ENCODE measurements at regions not wholly inside any gene's neighbourhood (a gene's known extent, or its start where the extent isn't known, plus 50 kb on each side); places are given as distances from the start of the nearest gene placed in this dataset.
A peak's percentile ranks its signal among the peaks of the same experiment; 100 is the strongest.

DNA sequence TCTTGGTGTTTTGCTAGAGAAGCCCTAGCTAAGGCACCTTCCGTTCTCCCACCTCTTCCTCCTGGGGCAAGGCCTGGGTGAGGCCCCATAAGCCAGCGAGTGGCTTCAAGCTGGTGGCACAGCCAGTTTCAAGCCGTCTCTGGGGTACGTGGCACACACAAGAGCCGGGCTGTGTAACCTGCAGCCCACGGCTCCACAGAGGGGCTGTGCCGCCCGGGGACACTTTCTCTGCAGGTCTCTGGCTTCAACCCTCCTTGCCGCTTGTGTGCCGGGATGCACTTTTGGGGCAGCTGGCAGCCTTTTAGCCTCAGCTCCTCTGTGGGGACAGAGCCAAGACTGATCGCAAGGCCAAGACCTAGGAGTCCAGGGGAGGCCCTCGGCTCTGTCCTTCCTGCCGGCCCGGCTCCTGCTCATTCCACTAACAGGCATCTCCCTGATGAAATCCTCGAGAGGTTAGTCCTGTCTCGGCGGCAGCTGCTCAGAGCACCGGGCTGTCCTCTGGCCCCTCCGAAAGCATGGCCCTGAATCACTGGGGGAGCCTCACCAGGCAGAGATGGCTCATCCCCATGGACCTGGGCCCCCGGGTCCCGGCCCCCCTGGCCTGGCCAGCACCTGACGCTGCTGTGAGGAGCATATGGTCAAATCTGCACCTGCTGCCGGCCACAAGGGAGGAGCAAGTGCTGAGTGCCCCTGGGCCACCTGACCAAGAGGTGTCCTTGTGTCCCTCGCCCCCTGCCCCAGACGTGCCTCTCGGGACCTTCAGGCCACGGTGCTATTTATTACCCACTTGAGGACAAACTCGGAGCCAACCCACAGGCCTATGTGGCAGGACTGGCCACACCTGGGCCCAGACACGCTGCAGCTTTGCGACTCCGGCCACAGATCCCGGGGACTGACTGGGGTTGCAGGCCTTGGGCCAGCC, 98.5 kb downstream of the METRNL start:
- DNase-seq (ENCODE audit: low spot score) = peak; percentile 88

- peak; percentile 87 for DNase-seq (ENCODE audit: low spot score)
These were observed 99.3 kb downstream of the METRNL start for GRCh38 chr17:83178533-83179304.

- no peak for DNase-seq (ENCODE audit: low spot score)
These were observed 100.0 kb downstream of the METRNL start for GRCh38 chr17:83179374-83179773.

- no peak for DNase-seq (ENCODE audit: low spot score)
These were observed 100.4 kb downstream of the METRNL start for GRCh38 chr17:83179811-83180210.

- no peak for DNase-seq (ENCODE audit: low spot score)
These were observed 101.0 kb downstream of the METRNL start for GRCh38 chr17:83180264-83180995.

- no peak for DNase-seq (ENCODE audit: low spot score)
These were observed 101.6 kb downstream of the METRNL start for GRCh38 chr17:83180996-83181481.

DNA sequence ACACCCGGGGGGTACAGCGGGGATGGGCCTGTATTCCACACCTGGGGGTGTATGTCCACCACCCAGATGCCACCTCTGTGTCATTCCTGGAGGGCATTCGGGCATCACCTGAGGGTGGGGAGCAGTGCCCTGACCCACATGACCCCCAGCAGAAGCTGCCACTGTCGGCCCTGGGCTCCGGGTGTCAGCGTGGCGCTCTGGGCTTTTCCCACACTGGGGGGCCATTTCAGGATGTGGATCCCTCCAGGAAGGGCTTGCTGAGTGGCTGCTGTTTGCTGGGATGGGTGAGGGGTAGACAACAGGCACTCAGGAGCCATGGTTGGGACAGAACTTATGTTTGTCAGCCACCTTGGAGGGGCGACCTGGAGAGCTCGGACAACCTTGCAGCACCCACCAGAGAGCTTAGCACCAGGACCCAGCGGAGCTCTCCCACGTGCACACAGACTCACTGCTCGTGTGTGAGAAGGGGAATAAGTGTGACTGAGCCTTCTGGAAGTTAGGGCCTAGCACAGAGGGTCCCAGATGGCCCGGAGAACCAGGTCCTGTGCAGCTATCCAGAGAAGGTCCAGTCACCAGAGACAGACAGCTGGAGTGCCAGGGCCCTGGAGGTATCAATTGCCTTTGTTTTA, 102.7 kb downstream of the METRNL start:
- peak; percentile 85 for DNase-seq (ENCODE audit: low spot score)

GRCh38 chr17:83182620-83183101, 103.3 kb downstream of the METRNL start:
- peak; percentile 88 for DNase-seq (ENCODE audit: low spot score)

DNA sequence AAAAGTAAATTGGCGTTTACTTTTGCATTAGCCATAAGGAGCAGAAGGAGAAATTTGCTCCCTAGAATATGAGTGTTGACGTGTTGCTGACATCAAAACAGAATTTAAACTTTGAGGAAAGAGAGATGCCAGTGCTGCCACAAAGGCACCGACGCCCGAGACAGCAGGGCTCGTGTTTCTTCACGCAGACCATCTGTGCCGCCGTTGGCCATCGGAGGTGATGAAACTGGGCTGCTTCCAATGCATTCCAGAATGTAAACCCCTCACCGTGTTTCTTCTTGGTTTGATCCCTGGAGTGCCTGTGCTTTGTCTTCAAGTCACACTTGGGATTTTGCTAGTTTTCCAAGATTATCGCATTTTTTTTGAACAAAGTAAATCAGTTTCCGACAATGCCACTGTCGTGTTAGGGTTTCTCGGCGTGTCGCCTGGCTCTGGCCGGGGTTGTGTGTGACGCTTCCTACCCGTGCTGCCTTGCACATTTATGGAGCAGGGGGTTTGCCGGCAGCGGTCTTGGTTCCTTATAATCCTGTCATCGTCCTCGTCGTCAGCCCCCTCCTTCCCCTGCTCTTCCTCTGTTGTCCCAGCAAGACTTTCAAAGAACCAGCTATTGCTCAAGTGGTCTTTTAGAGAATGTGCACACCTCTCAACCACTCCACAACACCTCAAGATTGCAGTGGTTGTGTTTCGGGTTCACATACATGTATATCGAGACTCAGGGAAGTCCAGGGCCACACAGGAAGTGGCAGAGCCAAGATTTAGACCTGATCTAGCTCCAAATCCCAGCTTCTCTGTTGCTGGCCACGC, 103.9 kb downstream of the METRNL start:
- DNase-seq (ENCODE audit: low spot score) = peak; percentile 83

DNA sequence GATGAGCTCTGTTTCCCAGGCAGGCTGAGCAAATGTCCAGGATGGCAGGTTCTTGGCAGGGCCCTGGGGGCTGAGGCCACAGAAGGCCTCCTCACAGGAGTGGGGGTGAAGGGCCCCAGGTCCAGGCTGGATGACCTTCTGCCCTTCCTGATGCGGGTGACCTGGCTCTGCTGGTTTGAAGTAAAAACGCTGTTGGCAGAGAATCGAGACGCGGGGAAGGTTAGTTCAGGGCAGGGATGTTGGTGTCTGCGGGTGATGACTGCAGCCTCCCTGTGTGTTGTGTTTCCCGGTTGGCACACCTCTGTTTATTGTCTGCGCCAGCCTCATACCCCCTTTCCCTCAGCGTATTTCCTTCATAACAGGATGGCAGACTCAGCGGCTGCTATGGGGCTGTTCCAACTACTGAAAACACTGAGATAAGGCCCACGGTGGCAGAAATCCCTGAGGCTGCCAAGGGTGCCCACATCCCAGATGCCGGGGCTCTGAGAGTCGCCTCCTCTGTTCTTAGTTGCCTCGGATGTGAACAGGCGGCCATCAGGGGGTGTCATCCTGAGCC, 104.6 kb downstream of the METRNL start:
- DNase-seq (ENCODE audit: low spot score) = peak; percentile 80

DNA sequence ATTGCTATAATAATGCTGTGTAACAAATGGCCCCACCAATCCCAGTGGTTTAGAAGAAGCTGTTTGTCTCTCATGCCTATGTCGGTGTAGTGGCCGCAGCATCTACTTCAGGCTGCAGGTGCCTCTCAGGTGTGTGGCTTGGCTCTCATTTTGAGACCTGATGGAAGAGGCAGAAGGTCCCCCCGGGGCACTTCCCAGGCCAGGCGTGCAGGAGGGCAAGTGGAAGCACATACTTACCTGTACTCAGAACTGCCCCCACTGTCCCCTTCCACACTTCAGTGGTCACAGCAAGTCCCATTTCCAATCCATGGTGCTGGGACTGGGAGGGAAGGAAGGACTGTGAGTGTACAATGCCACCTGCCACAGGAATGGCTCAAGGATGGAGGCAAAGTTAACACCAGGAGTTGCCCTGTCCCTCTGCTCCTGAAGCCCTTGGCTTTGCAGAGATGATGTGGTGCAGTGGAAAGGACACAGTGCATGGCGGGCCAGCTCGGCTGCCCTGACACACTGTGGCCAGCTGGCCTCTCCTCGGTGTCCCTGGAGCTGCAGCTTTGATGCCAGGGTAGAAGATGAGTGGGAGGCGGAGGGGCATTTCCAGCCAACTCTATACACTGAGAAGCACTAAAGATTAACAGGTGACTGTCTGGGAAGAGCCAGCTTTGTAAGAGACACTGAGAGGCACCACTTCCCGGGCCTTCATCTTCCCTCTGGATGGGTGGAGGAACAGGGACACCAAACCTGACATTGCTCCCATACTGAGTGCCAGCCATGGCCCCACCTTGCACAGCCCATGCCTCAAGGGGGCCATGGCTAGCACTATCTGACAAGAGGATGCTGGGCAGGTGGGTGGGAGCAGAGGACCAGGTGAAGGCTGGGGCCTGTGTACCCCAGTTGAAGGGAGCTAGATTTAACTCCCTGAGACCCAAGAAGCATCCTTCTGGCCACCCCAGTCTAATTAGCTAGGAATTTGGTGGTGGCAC, 105.9 kb downstream of the METRNL start:
- peak; percentile 87 for DNase-seq (ENCODE audit: low spot score)

DNA sequence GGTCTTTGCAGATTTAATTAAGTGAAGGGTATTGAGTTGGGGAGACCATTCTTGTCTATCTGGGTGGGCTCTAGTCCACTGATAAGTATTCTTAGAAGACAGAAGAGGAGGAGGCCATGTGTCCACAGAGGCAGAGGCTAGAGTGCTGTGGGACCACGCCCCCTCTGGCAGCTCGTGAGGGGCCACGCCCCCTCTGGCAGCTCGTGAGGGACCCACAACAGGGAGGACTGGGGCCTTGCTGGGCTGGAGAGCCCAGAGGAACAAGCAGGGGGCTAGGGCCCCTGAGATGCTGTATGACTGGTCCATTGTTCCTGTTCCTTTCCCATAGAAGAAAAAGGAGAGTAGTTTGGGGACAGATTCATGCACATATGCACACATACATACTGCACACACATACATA, 106.8 kb downstream of the METRNL start:
- DNase-seq (ENCODE audit: low spot score) = no peak

GRCh38 chr17:83186751-83187421, 107.5 kb downstream of the METRNL start:
- no peak for DNase-seq (ENCODE audit: low spot score)

DNA sequence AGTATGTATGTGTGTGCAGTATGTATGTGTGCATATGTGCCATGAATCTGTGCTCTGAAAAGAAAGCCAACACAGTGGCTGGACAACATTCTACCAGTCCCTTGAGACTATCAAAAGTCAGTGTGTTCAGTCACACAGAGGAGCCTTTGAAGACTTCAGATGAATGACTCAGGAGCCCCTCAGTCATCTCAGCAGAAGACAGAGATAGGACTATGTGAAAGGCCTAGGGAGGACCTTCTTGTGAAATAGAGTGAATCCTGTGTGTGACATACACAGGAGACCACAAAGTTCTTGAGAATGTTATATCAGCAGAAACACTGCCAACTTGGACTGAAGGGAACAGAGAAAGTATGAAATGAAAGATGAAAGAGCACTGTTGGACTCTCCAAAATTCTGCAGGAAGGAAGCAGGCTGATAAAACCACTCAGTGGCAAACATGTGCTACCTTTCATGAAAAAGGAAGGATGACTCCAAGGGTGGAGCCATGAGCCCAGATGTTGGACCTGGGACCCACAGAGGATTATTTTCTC, 108.4 kb downstream of the METRNL start:
- DNase-seq (ENCODE audit: low spot score) = no peak

- peak; percentile 86 for DNase-seq (ENCODE audit: low spot score)
These were observed 109.9 kb downstream of the METRNL start for GRCh38 chr17:83189044-83190003.

- peak; percentile 87 for DNase-seq (ENCODE audit: low spot score)
These were observed 110.6 kb downstream of the METRNL start for GRCh38 chr17:83190004-83190385.
